GM12892 (cell line): ENCODE measurements at regions not wholly inside any gene's neighbourhood (a gene's known extent, or its start where the extent isn't known, plus 50 kb on each side); places are given as distances from the start of the nearest gene placed in this dataset.

Experiments used
- POLR2A ChIP-seq: IDR thresholded peaks from 2 replicates; pipeline ENCODE4 v1.6.1; 2011; ENCODE audit warnings: low read depth, low read length, control low read depth
- POLR2AphosphoS5 ChIP-seq: IDR thresholded peaks from 2 replicates; pipeline ENCODE4 v1.6.1; 2011; ENCODE audit warnings: low read depth, low read length, control low read depth

DNA sequence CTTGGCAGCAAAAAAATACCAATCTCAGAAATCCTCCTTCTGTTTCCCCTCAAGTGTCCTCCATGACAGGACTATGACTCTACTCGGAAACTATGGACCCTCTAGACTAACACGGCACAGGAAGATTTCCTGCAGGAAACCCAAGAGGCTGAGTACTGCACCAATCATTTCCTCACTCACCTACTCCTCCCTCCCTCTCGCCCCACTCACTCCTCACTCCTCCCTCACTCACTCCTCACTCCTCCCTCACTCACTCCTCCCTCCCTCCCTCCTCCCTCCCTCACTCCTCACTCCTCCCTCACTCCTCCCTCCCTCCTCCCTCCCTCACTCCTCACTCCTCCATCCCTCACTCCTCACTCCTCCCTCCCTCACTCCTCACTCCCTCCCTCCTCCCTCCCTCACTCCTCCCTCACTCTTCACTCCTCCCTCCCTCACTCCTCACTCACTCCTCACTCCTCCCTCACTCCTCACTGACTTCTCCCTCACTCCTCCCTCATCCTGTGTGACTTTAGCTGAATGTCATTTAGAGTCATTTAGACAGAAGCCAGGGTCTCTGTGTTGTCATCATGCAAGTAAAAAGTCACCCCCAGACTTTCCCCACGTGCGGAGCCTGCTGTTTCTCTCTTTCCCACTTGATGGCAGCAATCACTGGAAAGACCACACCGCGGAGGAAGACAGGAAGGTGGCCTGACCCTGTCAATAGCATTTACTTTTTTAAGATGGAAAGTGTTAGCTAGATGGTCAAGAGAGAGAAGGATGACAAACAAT is 226.8 kb upstream of the PDE10A start:
- TF ChIP-seq POLR2A (no peak), POLR2AphosphoS5 (no peak)
